ENCODE measurements at regions not wholly inside any gene's neighbourhood (a gene's known extent, or its start where the extent isn't known, plus 50 kb on each side); places are given as distances from the start of the nearest gene placed in this dataset.

GRCh38 chr10:65413001-65413400, 1512.8 kb upstream of the LRRTM3 start:
- H3K36me3 ChIP-seq (ENCODE audit: control insufficient read depth in 2 of 2, insufficient read depth in 1 of 2, low read length in 2 of 2), result no peaks in the 10 kb centered on the region
- no peaks in the 10 kb centered on the region for H3K9me3 ChIP-seq (ENCODE audit: control insufficient read depth, insufficient read depth, low read depth, low read length)
- no peak for TF ChIP-seq TRIM28 (IDR thresholded peaks at IDR 0.05; ENCODE audit: borderline replicate concordance, low read length)
- TF ChIP-seq ZNF274 (IDR thresholded peaks at IDR 0.05; ENCODE audit: low read length), result no peak
- no peak for TF ChIP-seq ZNF274 (tag by site-specific recombination; IDR thresholded peaks at IDR 0.05; ENCODE audit: borderline replicate concordance)
- no peak for TF ChIP-seq ZNF148 (tag by site-specific recombination; IDR thresholded peaks at IDR 0.05; ENCODE audit: borderline replicate concordance)
- TF ChIP-seq KLF7 (tag by site-specific recombination; IDR thresholded peaks at IDR 0.05; ENCODE audit: borderline replicate concordance), result no peak
- no peak for TF ChIP-seq ZEB2 (tag by site-specific recombination; IDR thresholded peaks at IDR 0.05)
- TF ChIP-seq ZNF626 (tag by site-specific recombination; IDR thresholded peaks at IDR 0.05), result no peak
- no peak for TF ChIP-seq PRDM4 (tag by site-specific recombination; IDR thresholded peaks at IDR 0.05)
- no peak for TF ChIP-seq GLIS2 (tag by site-specific recombination; IDR thresholded peaks at IDR 0.05)
- no peak for TF ChIP-seq ZNF18 (tag by site-specific recombination; IDR thresholded peaks at IDR 0.05)
- no peak for TF ChIP-seq ZNF140 (tag by site-specific recombination; IDR thresholded peaks at IDR 0.05)
- H3K4me3 ChIP-seq (ENCODE audit: low read depth, low read length), result no peak overlapping the region
- no peaks in the 10 kb centered on the region for H3K4me1 ChIP-seq (ENCODE audit: control insufficient read depth, insufficient read depth, low read length)
- POLR2A ChIA-PET, result no interaction called here
- CTCF ChIA-PET, result no interaction called here
- H3K27ac ChIP-seq (ENCODE audit: extremely low read depth, low read depth, low read length), result no peak overlapping the region

GRCh38 chr10:65415318-65415717, 1510.5 kb upstream of the LRRTM3 start:
- Histone ChIP-seq H3K36me3 (ENCODE audit: control insufficient read depth in 2 of 2, insufficient read depth in 1 of 2, low read length in 2 of 2) (no peaks in the 10 kb centered on the region), H3K9me3 (ENCODE audit: control insufficient read depth, insufficient read depth, low read depth, low read length) (no peaks in the 10 kb centered on the region), H3K4me1 (ENCODE audit: control insufficient read depth, insufficient read depth, low read length) (no peaks in the 10 kb centered on the region), H3K4me3 (ENCODE audit: low read depth, low read length) (no peak overlapping the region), H3K27ac (ENCODE audit: extremely low read depth, low read depth, low read length) (no peak overlapping the region)
- ChIA-PET POLR2A (no interaction called here), CTCF (no interaction called here)
- TF ChIP-seq ZNF2 (tag by site-specific recombination; IDR thresholded peaks at IDR 0.05) (no peak), KLF9 (tag by site-specific recombination; IDR thresholded peaks at IDR 0.05; ENCODE audit: low read depth) (no peak), ZNF16 (tag by site-specific recombination; IDR thresholded peaks at IDR 0.05; ENCODE audit: low read depth) (no peak), ZFHX2 (tag by site-specific recombination; conservative IDR thresholded peaks at IDR 0.05) (no peak), KLF1 (tag by site-specific recombination; IDR thresholded peaks at IDR 0.05) (no peak), ZNF202 (tag by site-specific recombination; IDR thresholded peaks at IDR 0.05; ENCODE audit: borderline replicate concordance) (no peak), ZNF132 (tag by site-specific recombination; IDR thresholded peaks at IDR 0.05; ENCODE audit: borderline replicate concordance) (no peak), ZNF433 (tag by site-specific recombination; IDR thresholded peaks at IDR 0.05; ENCODE audit: low read depth) (no peak), ZNF121 (tag by site-specific recombination; IDR thresholded peaks at IDR 0.05) (no peak), YY2 (tag by site-specific recombination; IDR thresholded peaks at IDR 0.05) (no peak), ZNF114 (tag by site-specific recombination; IDR thresholded peaks at IDR 0.05) (no peak), KLF16 (tag by site-specific recombination; IDR thresholded peaks at IDR 0.05) (no peak), ZNF10 (tag by site-specific recombination; IDR thresholded peaks at IDR 0.05) (no peak), KLF17 (tag by site-specific recombination; IDR thresholded peaks at IDR 0.05) (no peak)
